Memory B cell (primary cell): ENCODE measurements at regions not wholly inside any gene's neighbourhood (a gene's known extent, or its start where the extent isn't known, plus 50 kb on each side); places are given as distances from the start of the nearest gene placed in this dataset.
"Not testable (repeated sequence)": the region's sequence is repeated elsewhere in the genome, so short reads cannot be mapped to it uniquely, and the experiment has no call there.

Experiments used
- ATAC-seq: fragments of 150-1000 bp; cut with Tn5 transposase; 2 replicates; pipeline ENCODE4 v1.10.0; 2021; ENCODE audit warnings: low read depth, mild to moderate bottlenecking, moderate library complexity
- DNase-seq, 2 donors: peaks; one replicate each; pipeline ENCODE4 v3.0.0; 2022; ENCODE audit warnings: low spot score in 2 of 2
- H3K27ac Mint-ChIP-seq: one replicate; pipeline ENCODE4 v1.8.0; 2022; ENCODE audit warnings: mild to moderate bottlenecking, moderate library complexity, mixed read lengths
- H3K27me3 Mint-ChIP-seq: one replicate; pipeline ENCODE4 v1.8.0; 2022; ENCODE audit warnings: mixed read lengths
- H3K36me3 Mint-ChIP-seq: one replicate; pipeline ENCODE4 v1.8.0; 2022; ENCODE audit warnings: mild to moderate bottlenecking, mixed read lengths
- H3K4me1 Mint-ChIP-seq: one replicate; pipeline ENCODE4 v1.8.0; 2022; ENCODE audit warnings: mixed read lengths
- H3K4me3 Mint-ChIP-seq: one replicate; pipeline ENCODE4 v1.8.0; 2022; ENCODE audit warnings: mild to moderate bottlenecking, moderate library complexity, mixed read lengths
- H3K9me3 Mint-ChIP-seq: one replicate; pipeline ENCODE4 v1.8.0; 2022; ENCODE audit warnings: mixed read lengths

DNA sequence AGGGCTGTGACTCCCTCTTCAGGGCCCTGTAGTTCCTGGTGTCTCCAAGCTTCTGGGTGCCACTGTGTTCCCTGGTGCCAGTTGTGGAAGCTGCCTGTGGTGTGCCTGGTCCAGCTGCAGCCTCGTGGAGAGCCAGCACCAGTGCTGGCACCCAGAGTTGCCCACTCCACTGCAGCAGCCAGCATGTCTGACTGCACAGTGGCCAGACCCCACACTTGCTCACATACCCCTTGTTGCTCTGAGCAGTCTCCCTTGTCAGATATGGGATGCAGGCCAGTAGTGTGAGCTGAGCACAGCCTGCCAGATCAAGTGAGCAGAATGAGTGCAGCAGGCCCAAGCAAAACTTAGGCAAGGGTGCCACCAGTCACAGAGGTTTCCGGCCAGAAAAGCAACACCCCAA, 108.6 kb downstream of the ZMAT1 start:
- ATAC-seq (no peak), DNase-seq (no peak)
- Mint-ChIP-seq H3K27me3 (peaks cover 9% of the 10 kb centered on the region), H3K4me3 (no peak overlapping the region), H3K36me3 (no peaks in the 10 kb centered on the region), H3K27ac (no peak overlapping the region), H3K9me3 (peaks cover 1% of the 10 kb centered on the region), H3K4me1 (no peaks in the 10 kb centered on the region)

DNA sequence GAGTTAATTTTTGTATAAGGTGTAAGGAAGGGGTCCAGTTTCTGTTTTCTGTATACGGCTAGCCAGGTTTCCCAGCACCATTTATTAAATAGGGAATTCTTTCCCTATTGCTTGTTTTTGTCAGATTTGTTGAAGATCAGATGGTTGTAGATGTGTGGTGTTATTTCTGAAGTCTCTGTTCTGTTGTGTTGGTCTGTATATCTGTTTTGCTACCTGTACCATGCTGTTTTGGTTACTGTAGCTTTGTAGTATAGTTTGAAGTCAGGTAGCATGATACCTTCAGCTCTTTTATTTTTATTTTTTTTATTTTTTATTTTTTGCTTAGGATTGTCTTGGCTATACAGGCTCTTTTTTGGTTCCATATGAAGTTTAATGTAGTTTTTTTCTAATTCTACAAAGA, 114.1 kb downstream of the ZMAT1 start:
- H3K9me3 Mint-ChIP-seq, ATAC-seq, H3K4me1 Mint-ChIP-seq, H3K4me3 Mint-ChIP-seq, H3K36me3 Mint-ChIP-seq, H3K27me3 Mint-ChIP-seq, H3K27ac Mint-ChIP-seq, DNase-seq: not testable (repeated sequence)

GRCh38 chrX:101813200-101813599, 118.6 kb downstream of the ZMAT1 start:
- no peak overlapping the region for H3K4me3 Mint-ChIP-seq
- ATAC-seq, result no peak
- H3K36me3 Mint-ChIP-seq, result no peaks in the 10 kb centered on the region
- H3K9me3 Mint-ChIP-seq, result peaks cover 4% of the 10 kb centered on the region
- no peak for DNase-seq
- no peak overlapping the region for H3K27ac Mint-ChIP-seq
- H3K4me1 Mint-ChIP-seq, result no peaks in the 10 kb centered on the region
- peaks cover 4% of the 10 kb centered on the region for H3K27me3 Mint-ChIP-seq

GRCh38 chrX:101803451-101803850, 128.4 kb downstream of the ZMAT1 start:
- no peak for DNase-seq

DNA sequence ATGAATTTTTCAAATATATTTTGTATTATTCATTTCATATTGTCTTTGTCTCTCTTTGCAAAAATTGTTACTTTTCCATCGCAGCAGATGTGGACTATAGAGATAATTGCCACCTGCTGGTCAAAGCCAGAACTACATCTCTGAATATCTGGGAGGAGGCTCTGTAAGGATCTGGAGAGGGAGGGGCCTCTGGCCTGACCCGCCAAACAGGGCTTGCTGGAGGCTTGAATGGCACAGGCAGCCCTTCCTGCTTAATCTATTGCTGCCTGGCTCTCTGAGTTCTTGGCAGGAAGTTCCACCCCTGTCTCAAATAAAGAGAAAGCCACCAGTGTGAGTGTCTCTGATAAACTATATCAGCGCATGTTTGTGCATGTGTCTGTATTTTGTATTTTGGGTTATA, 132.4 kb downstream of the ZMAT1 start:
- DNase-seq (peak; percentile 67 to 74), ATAC-seq (peak; percentile 98)
- Mint-ChIP-seq H3K27ac (no peak overlapping the region), H3K36me3 (no peaks in the 10 kb centered on the region), H3K4me3 (peak overlapping the region; percentile 21), H3K27me3 (no peaks in the 10 kb centered on the region), H3K9me3 (no peaks in the 10 kb centered on the region), H3K4me1 (no peaks in the 10 kb centered on the region)

More at GRCh38 chrX:101803451-101803850, 128.4 kb downstream of the ZMAT1 start:
- Mint-ChIP-seq H3K9me3 (no peaks in the 10 kb centered on the region), H3K36me3 (no peaks in the 10 kb centered on the region), H3K27ac (no peak overlapping the region), H3K4me3 (no peak overlapping the region), H3K27me3 (no peaks in the 10 kb centered on the region), H3K4me1 (no peaks in the 10 kb centered on the region)
- ATAC-seq, result no peak

DNA sequence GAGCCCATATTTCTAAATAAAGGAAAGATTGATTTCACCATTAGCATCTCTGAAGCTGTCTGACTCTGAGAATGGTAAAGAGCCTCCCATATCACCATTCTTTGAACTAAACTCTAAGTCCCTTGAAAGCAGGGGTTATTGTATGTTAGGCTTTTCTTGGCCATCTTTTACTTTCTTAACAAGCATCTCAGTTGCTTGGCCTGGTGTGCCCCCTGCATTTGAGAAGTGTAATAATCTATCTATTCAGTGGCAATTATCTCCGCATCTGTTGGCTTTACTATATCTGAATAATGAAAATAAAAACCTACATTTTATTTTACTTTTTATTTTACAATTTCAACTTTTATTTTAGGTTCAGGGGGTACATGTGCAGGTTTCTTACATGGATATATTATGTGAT, 128.3 kb upstream of the ARMCX2 start:
- H3K36me3 Mint-ChIP-seq, result no peaks in the 10 kb centered on the region
- DNase-seq (no peak), ATAC-seq (no peak)
- no peaks in the 10 kb centered on the region for H3K9me3 Mint-ChIP-seq
- no peak overlapping the region for H3K4me3 Mint-ChIP-seq
- H3K27me3 Mint-ChIP-seq, result no peaks in the 10 kb centered on the region
- H3K4me1 Mint-ChIP-seq, result no peaks in the 10 kb centered on the region
- no peak overlapping the region for H3K27ac Mint-ChIP-seq

GRCh38 chrX:101785142-101785541, 125.5 kb upstream of the ARMCX2 start:
- no peak for ATAC-seq

DNA sequence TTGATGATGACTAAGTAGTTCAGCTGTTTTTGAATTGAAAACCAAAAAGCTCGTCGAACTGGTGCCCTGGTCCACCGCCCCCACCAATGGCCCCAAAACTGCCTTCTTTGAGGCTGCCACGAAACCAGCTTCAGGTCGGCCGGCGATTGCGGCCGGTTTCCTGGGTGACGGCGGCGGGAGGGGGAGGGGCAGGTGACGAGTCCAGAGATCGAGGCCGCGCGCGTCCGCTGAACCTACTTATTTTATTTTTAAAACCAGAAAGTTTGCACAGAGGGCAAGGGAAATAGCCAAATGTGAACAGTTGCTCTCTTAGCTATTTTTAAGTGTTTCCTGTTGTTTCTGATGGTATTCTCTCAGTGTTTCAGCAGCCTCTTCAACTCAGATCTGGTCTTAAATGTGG, 120.8 kb upstream of the ARMCX2 start:
- H3K4me1 Mint-ChIP-seq, H3K27ac Mint-ChIP-seq, H3K27me3 Mint-ChIP-seq, ATAC-seq, H3K36me3 Mint-ChIP-seq, DNase-seq, H3K4me3 Mint-ChIP-seq, H3K9me3 Mint-ChIP-seq: not testable (repeated sequence)

More at GRCh38 chrX:101785142-101785541, 125.5 kb upstream of the ARMCX2 start:
- H3K4me1 Mint-ChIP-seq, result no peaks in the 10 kb centered on the region
- H3K27ac Mint-ChIP-seq, result no peak overlapping the region
- no peaks in the 10 kb centered on the region for H3K9me3 Mint-ChIP-seq
- no peak for DNase-seq
- H3K4me3 Mint-ChIP-seq, result no peak overlapping the region
- H3K36me3 Mint-ChIP-seq, result no peaks in the 10 kb centered on the region
- H3K27me3 Mint-ChIP-seq, result no peaks in the 10 kb centered on the region

- Mint-ChIP-seq H3K27me3 (peaks cover 2% of the 10 kb centered on the region), H3K27ac (no peak overlapping the region), H3K4me1 (no peaks in the 10 kb centered on the region), H3K36me3 (peaks cover 2% of the 10 kb centered on the region), H3K9me3 (peaks cover 4% of the 10 kb centered on the region), H3K4me3 (no peak overlapping the region)
- DNase-seq, result no peak
- ATAC-seq, result no peak
These were observed 114.7 kb upstream of the ARMCX2 start for GRCh38 chrX:101774340-101774739.

DNA sequence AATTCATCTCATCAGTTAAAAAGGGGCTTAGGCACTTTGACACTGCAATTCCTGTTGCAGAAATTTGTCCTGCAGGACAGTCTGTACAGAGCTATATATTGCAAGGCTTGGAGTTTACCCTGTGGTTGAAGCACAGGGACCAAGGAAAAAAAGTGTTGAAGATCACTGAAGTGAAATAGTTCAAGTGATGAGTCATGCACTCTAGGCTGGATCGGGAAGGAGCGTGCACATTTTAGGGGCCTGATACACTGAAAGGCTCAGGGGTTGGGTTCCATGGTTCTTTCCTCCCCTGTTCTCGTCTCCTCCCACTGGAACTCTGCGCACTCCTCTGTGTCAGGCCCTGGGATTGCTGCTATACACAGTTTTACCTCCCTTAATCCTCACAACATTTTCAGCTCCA, 104.9 kb upstream of the ARMCX2 start:
- H3K27ac Mint-ChIP-seq, result no peak overlapping the region
- H3K4me1 Mint-ChIP-seq, result no peaks in the 10 kb centered on the region
- ATAC-seq, result no peak
- no peaks in the 10 kb centered on the region for H3K36me3 Mint-ChIP-seq
- H3K9me3 Mint-ChIP-seq, result no peaks in the 10 kb centered on the region
- no peak for DNase-seq
- no peaks in the 10 kb centered on the region for H3K27me3 Mint-ChIP-seq
- no peak overlapping the region for H3K4me3 Mint-ChIP-seq

DNA sequence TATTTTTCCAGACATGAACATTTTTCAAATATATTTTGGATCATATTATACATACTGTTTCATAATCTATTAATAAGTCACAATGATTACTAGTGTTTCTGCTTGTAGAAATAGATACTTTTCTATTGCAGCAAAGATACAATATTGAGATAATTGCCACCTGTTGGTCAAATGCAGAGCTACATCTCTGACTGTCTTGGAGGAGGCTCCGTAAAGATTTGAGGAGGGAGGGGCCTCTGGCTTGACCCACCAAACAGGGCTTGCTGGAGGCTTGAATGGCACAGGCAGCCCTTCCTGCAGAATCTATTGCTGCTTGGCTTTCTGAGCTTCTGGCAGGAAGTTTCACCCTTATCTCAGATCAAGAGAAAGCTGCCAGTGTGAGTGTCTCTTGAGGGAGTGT, 99.3 kb upstream of the ARMCX2 start:
- Mint-ChIP-seq H3K36me3 (no peaks in the 10 kb centered on the region), H3K27ac (no peak overlapping the region), H3K4me1 (no peaks in the 10 kb centered on the region), H3K9me3 (no peaks in the 10 kb centered on the region), H3K27me3 (no peaks in the 10 kb centered on the region), H3K4me3 (no peak overlapping the region)
- DNase-seq (peak in 1 of 2 donors; percentile 5), ATAC-seq (peak; percentile 69)

- Mint-ChIP-seq H3K27ac (no peak overlapping the region), H3K36me3 (no peaks in the 10 kb centered on the region), H3K27me3 (peaks cover 5% of the 10 kb centered on the region), H3K4me1 (no peaks in the 10 kb centered on the region), H3K9me3 (peaks cover 2% of the 10 kb centered on the region), H3K4me3 (no peak overlapping the region)
- DNase-seq, result no peak
- ATAC-seq, result no peak
These were observed 91.1 kb upstream of the ARMCX2 start for GRCh38 chrX:101750744-101751143.

DNA sequence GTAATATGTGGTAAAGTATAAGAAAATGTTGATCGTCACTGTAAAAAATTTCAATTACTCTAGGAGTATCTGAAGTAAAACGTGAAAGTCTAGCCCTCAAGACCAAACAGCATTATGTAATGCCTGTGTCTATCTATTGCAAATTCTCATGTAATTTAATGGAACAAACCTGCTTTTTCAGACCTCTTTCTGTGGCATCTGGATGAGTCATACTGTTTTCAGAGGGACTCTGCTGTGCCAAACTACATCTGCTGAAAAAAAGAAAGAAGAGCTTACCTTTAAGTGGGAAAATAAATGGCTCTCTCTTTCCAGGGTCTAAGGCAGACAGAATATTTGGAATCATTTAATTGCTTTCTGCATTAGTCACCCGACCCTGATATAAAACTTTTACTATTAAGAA, 89.8 kb upstream of the ARMCX2 start:
- no peaks in the 10 kb centered on the region for H3K4me1 Mint-ChIP-seq
- no peaks in the 10 kb centered on the region for H3K36me3 Mint-ChIP-seq
- H3K27me3 Mint-ChIP-seq, result peaks cover 5% of the 10 kb centered on the region
- no peak for ATAC-seq
- no peak overlapping the region for H3K27ac Mint-ChIP-seq
- no peak for DNase-seq
- H3K9me3 Mint-ChIP-seq, result peaks cover 2% of the 10 kb centered on the region
- no peak overlapping the region for H3K4me3 Mint-ChIP-seq

DNA sequence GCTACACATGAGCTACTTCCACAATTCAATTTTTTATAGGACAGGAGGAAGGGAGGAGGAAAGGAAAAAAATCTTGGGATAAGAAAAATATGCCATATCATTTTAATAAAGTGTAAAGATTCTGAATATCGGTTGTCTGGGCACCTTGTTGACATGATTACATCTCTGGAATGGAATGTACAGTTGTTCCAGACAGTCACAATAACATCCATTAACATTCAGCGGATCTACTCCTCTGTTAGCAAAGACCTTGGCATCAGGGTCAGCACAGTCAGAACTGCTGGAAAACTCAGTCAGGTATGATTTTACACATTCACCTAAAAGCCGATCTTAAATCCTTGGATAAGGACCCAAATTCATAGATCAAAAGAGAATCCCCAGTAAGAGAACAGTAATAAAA, 85.4 kb upstream of the ARMCX2 start:
- no peak overlapping the region for H3K27ac Mint-ChIP-seq
- no peaks in the 10 kb centered on the region for H3K4me1 Mint-ChIP-seq
- H3K36me3 Mint-ChIP-seq, result no peaks in the 10 kb centered on the region
- H3K27me3 Mint-ChIP-seq, result peaks cover 2% of the 10 kb centered on the region
- H3K9me3 Mint-ChIP-seq, result no peaks in the 10 kb centered on the region
- DNase-seq (no peak), ATAC-seq (no peak)
- H3K4me3 Mint-ChIP-seq, result no peak overlapping the region

DNA sequence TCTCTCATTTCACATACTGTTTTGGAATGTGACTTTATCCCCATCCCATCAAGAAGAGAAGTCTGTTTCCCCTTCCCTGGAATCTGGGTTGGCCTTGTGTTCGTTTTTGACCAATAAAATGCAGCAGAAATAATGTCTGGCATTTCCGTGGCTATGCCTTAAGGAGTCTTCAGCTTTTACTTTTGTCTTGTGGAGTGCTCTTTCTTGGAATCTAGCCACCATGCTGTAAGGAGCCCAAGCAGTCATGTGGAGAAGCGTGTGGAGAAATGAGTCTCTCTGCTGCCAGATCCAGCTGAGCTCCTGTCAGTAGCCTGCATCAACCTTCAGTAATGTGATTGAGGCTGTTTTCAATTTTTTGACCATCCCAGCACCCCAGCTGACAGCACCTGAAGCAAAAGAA, 84.4 kb upstream of the ARMCX2 start:
- Mint-ChIP-seq H3K9me3 (no peaks in the 10 kb centered on the region), H3K27me3 (peaks cover 3% of the 10 kb centered on the region), H3K4me1 (no peaks in the 10 kb centered on the region), H3K27ac (no peak overlapping the region), H3K4me3 (no peak overlapping the region), H3K36me3 (no peaks in the 10 kb centered on the region)
- no peak for ATAC-seq
- no peak for DNase-seq

DNA sequence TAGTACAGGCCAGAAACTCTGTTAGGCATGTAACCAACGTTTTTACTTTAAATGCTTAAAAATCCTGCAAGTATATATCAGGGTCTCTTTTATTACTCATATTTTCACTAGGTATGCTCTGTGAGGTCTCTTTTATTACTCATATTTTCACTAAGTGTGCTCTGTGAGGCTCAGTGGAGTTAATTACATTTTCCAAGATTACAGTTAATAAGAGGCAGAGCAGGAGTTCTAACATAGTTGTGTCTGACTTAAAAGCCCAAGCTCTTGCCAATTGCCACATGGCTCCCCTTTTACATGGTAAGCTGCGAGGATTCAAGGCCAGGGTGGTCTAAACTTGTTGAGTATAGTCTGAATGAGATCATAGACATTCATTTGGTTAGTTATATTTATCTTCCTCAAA, 81.0 kb upstream of the ARMCX2 start:
- no peak for DNase-seq
- Mint-ChIP-seq H3K36me3 (no peaks in the 10 kb centered on the region), H3K9me3 (no peaks in the 10 kb centered on the region), H3K27ac (no peak overlapping the region), H3K4me3 (no peak overlapping the region), H3K27me3 (peaks cover 3% of the 10 kb centered on the region), H3K4me1 (no peaks in the 10 kb centered on the region)
- ATAC-seq, result no peak
